ENCODE measurements at regions not wholly inside any gene's neighbourhood (a gene's known extent, or its start where the extent isn't known, plus 50 kb on each side); places are given as distances from the start of the nearest gene placed in this dataset.

DNA sequence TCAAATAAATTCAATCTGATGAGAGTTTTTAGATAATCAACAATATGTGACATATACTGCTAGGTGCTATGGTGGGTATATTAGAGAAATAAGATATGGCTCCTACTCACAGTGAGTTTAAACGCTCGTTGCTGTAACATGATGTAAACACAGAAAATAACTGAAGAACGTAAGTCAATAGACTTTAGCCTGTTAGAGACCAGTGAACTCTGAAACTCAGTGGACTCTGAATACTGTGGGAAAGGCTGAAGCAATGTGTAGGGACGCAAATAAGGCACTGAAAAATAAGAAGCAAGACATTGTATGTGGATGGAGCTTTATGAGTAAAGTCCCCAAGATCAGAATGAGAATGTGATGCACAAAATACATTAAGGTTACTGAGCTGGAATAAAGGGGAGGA lies 431.6 kb downstream of the TFAP2B start:
- no peaks in the 10 kb centered on the region for H3K9me3 ChIP-seq (ENCODE audit: control extremely low read depth in 1 of 3, control insufficient read depth in 2 of 3, insufficient read depth in 1 of 3, low read length in 2 of 3)
- no peaks in the 10 kb centered on the region for H3K27me3 ChIP-seq (replicated peaks in 1 of 4; ENCODE audit: control extremely low read depth in 1 of 4, control insufficient read depth in 3 of 4, insufficient read depth in 4 of 4, low read length in 3 of 4)
- Mint-ChIP-seq H3K4me3 (no peak overlapping the region), H3K4me1 (no peaks in the 10 kb centered on the region), H3K27me3 (no peaks in the 10 kb centered on the region), H3K27ac (no peak overlapping the region), H3K9me3 (ENCODE audit: insufficient read depth) (no peaks in the 10 kb centered on the region)
- H3K4me1 ChIP-seq (ENCODE audit: control insufficient read depth in 2 of 2, insufficient read depth in 2 of 2, low read length in 2 of 2), result no peaks in the 10 kb centered on the region
- H3K4me3 ChIP-seq (ENCODE audit: control extremely low read depth in 1 of 5, extremely low read depth in 1 of 5, insufficient read depth in 1 of 5, low read depth in 2 of 5, low read length in 4 of 5), result no peak overlapping the region
- POLR2A ChIA-PET, result no interaction called here
- ATAC-seq (ENCODE audit: low read depth) (no peak), DNase-seq (no peak)
- no peaks in the 10 kb centered on the region for H3K79me2 ChIP-seq (ENCODE audit: control insufficient read depth, insufficient read depth, low read length)
- 81% methylated on average over 3 of the region's 4 CpGs for whole genome bisulfite sequencing (ENCODE audit: insufficient coverage)
- no peak overlapping the region for H3K27ac ChIP-seq (ENCODE audit: low read length in 2 of 2)
- CTCF ChIA-PET, result no interaction called here
- intact Hi-C loops (cut with micrococcal nuclease), result no loop called here
- no peaks in the 10 kb centered on the region for H4K20me1 ChIP-seq (ENCODE audit: control insufficient read depth, insufficient read depth, low read length, poor library complexity, severe bottlenecking)
- no peak overlapping the region for H3K4me2 ChIP-seq (replicated peaks; ENCODE audit: low read depth, low read length, poor library complexity, severe bottlenecking)
- H3K36me3 ChIP-seq (replicated peaks in 1 of 2; ENCODE audit: control extremely low read depth in 1 of 2, control insufficient read depth in 1 of 2, extremely low read depth in 1 of 2, insufficient read depth in 2 of 2, low read length in 1 of 2), result no peaks in the 10 kb centered on the region
- no peak overlapping the region for H3K9ac ChIP-seq (ENCODE audit: low read length)
- H2AFZ ChIP-seq (ENCODE audit: insufficient read depth, low read depth, low read length, poor library complexity, severe bottlenecking), result no peak overlapping the region
- TF ChIP-seq EZH2 (IDR thresholded peaks at IDR 0.05; ENCODE audit: borderline replicate concordance, insufficient read depth, low read depth, low read length, poor library complexity, severe bottlenecking), result no peak
- TF ChIP-seq, protein P1, sequence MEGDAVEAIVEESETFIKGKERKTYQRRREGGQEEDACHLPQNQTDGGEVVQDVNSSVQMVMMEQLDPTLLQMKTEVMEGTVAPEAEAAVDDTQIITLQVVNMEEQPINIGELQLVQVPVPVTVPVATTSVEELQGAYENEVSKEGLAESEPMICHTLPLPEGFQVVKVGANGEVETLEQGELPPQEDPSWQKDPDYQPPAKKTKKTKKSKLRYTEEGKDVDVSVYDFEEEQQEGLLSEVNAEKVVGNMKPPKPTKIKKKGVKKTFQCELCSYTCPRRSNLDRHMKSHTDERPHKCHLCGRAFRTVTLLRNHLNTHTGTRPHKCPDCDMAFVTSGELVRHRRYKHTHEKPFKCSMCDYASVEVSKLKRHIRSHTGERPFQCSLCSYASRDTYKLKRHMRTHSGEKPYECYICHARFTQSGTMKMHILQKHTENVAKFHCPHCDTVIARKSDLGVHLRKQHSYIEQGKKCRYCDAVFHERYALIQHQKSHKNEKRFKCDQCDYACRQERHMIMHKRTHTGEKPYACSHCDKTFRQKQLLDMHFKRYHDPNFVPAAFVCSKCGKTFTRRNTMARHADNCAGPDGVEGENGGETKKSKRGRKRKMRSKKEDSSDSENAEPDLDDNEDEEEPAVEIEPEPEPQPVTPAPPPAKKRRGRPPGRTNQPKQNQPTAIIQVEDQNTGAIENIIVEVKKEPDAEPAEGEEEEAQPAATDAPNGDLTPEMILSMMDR (IDR thresholded peaks at IDR 0.05), result no peak

DNA sequence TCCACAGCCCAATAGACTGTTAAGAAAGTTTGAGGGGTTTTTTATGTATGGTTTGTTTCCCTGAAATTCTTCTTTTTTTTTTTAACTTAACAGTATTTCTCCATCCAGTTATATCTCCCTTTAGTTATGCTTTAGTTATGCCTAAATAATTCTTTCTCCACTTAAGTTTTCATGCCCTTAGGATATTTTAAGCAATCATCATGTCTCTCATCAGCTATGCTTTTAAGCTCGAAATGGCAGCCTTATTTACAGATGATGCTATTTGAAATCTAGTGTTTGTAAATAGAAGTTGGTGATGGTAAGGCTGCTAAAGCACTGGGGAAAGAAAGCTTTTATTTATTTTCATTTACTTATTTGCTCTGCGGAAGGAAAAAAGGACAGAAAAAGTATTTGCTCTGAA lies 439.3 kb downstream of the TFAP2B start:
- Histone ChIP-seq H3K4me2 (replicated peaks; ENCODE audit: low read depth, low read length, poor library complexity, severe bottlenecking) (no peak overlapping the region), H3K4me3 (ENCODE audit: control extremely low read depth in 1 of 5, extremely low read depth in 1 of 5, insufficient read depth in 1 of 5, low read depth in 2 of 5, low read length in 4 of 5) (no peak overlapping the region), H3K9ac (ENCODE audit: low read length) (no peak overlapping the region), H3K27ac (ENCODE audit: low read length in 2 of 2) (no peak overlapping the region), H3K36me3 (replicated peaks in 1 of 2; ENCODE audit: control extremely low read depth in 1 of 2, control insufficient read depth in 1 of 2, extremely low read depth in 1 of 2, insufficient read depth in 2 of 2, low read length in 1 of 2) (no peaks in the 10 kb centered on the region), H4K20me1 (ENCODE audit: control insufficient read depth, insufficient read depth, low read length, poor library complexity, severe bottlenecking) (no peaks in the 10 kb centered on the region), H3K27me3 (replicated peaks in 1 of 4; ENCODE audit: control extremely low read depth in 1 of 4, control insufficient read depth in 3 of 4, insufficient read depth in 4 of 4, low read length in 3 of 4) (no peaks in the 10 kb centered on the region), H2AFZ (ENCODE audit: insufficient read depth, low read depth, low read length, poor library complexity, severe bottlenecking) (no peak overlapping the region), H3K9me3 (ENCODE audit: control extremely low read depth in 1 of 3, control insufficient read depth in 2 of 3, insufficient read depth in 1 of 3, low read length in 2 of 3) (no peaks in the 10 kb centered on the region), H3K79me2 (ENCODE audit: control insufficient read depth, insufficient read depth, low read length) (no peaks in the 10 kb centered on the region), H3K4me1 (ENCODE audit: control insufficient read depth in 2 of 2, insufficient read depth in 2 of 2, low read length in 2 of 2) (no peaks in the 10 kb centered on the region)
- no peak for DNase-seq
- TF ChIP-seq, protein P1 (IDR thresholded peaks at IDR 0.05), result no peak
- no peak for TF ChIP-seq EZH2 (IDR thresholded peaks at IDR 0.05; ENCODE audit: borderline replicate concordance, insufficient read depth, low read depth, low read length, poor library complexity, severe bottlenecking)
- H3K27me3 Mint-ChIP-seq, result no peaks in the 10 kb centered on the region
- no peaks in the 10 kb centered on the region for H3K4me1 Mint-ChIP-seq
- CTCF ChIA-PET, result no interaction called here
- POLR2A ChIA-PET, result no interaction called here
- no peak overlapping the region for H3K27ac Mint-ChIP-seq
- no peaks in the 10 kb centered on the region for H3K9me3 Mint-ChIP-seq (ENCODE audit: insufficient read depth)
- intact Hi-C loops (cut with micrococcal nuclease), result no loop called here
- H3K4me3 Mint-ChIP-seq, result no peak overlapping the region
- WGBS (ENCODE audit: insufficient coverage), result no CpG with 5 or more reads among the region's 2 CpGs
- no peak for ATAC-seq (ENCODE audit: low read depth)

Measured in B cell (primary cell).